ENCODE measurements at regions not wholly inside any gene's neighbourhood (a gene's known extent, or its start where the extent isn't known, plus 50 kb on each side); places are given as distances from the start of the nearest gene placed in this dataset.
"Not testable (repeated sequence)": the region's sequence is repeated elsewhere in the genome, so short reads cannot be mapped to it uniquely, and the experiment has no call there.

DNA sequence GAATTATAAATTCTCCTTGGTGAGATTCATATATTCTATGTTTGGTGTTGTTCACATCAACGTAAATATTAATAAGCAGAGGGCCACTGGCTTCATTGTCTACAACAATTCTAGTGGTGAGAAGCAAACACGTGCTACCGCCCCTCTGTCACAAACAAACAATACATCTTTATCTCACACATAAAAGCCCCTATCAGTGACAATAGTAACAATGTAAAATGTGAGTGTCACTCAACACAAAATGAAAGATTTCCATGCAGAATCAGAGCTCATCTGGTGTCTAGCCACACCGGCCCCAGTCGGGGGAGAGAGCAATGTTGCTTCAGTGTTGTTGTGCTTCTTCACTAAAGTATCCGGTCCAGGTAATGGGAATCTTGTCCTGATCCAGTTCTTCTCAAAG, 932.6 kb downstream of the SOCS6 start:
- no peak for DNase-seq

- DNase-seq, result not testable (repeated sequence)
Measured at GRCh38 chr18:71212739-71213138, 923.9 kb downstream of the SOCS6 start.

GRCh38 chr18:71212222-71212621, 923.4 kb downstream of the SOCS6 start:
- DNase-seq, result no peak

- no peak for DNase-seq
Measured at GRCh38 chr18:71209944-71210343, 921.1 kb downstream of the SOCS6 start.

DNA sequence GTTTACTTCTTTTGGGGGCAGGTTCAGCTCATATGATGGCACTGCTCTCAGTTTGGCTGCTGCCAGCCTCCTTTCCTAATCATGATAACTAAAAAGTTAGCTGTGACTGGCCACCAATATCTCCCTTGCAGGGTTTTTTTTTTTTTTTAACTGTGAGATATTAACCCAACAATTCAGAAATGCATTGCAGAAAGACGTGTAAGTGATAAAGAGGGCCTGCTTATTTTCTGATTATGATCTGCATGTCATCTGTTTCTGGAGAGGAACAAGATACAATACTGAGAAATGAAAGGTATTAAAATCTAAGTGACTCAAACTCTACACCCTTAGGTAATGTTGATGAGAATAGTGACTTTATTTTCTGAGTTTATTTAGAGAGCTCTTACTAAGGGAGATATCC, 905.6 kb downstream of the SOCS6 start:
- DNase-seq, result no peak

GRCh38 chr18:71189581-71189980, 900.7 kb downstream of the SOCS6 start:
- no peak for DNase-seq

GRCh38 chr18:71168557-71169145, 879.8 kb downstream of the SOCS6 start:
- DNase-seq, result no peak

DNA sequence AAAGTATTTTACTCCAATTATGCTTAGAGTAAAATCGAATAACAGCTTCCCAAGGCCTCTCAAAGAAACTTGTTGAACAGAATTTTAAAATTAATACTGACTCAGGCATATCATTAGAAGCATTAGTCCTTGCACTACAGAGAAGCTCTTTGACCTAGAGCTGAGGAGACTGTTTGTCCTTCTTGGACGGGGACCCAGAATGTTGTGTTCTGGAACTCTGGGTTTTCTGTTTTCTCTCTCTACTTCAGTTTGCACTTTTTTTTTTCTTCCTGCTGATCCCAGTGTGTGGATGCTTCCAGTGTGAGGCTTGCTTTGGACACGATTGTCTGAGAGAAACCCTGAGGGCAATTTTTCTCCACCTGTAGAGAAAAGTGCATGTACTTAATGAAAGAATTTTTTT, 847.6 kb downstream of the SOCS6 start:
- no peak for DNase-seq

GRCh38 chr18:71134122-71134521, 845.3 kb downstream of the SOCS6 start:
- no peak for DNase-seq

GRCh38 chr18:71131918-71132317, 843.1 kb downstream of the SOCS6 start:
- no peak for DNase-seq

GRCh38 chr18:71130351-71130750, 841.5 kb downstream of the SOCS6 start:
- DNase-seq, result no peak

- no peak for DNase-seq
Measured at GRCh38 chr18:71125581-71125980, 836.7 kb downstream of the SOCS6 start.

DNA sequence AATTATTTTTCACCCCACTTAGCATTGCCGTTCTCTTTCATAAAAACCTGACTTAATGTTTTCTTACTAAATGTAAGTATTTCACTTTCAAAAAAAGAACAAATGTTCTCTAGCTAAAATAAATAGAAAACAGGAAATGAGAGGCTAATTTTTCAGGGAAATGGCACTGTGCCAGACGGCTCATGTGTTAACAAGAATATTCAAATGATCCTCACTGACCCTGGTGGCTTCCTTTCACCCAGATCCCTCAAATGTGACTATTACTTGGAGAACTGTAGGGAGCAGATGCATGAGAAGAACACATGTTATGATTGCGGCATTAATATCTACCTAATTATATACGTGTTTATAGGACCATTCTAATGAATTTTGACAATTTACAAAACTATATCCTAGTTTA, 827.7 kb downstream of the SOCS6 start:
- no peak for DNase-seq

GRCh38 chr18:71115261-71115660, 826.4 kb downstream of the SOCS6 start:
- no peak for DNase-seq

DNA sequence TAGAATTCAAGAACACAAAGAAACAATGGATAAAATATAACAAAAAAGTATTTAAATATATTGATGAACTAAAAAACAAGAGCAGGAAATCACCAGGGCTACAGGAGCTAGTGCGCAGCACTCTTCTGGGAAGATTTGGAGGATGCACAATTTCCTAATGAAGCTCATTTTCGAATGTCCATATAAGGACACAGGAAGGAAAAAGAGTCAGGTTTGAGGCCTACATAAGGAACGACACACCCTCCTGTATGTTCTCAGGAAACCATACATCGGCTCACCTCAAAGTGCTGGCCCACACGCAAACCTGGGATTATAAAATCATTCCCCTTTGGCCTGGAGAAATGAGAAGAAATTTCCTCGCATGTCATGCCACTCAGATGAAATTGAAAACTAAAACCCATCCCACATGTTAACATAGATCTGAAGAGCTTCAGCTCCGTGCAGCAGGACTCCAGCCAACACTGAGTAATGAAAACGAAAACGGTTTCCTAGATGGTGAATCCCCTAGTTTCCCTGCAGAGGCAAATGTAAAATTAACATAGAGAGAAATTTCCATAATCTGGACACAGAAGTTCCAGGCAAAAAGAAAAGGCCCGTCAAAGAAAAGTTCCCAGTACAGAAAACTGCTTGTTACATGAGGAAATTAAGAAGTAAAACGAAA, 825.8 kb downstream of the SOCS6 start:
- DNase-seq, result no peak

DNA sequence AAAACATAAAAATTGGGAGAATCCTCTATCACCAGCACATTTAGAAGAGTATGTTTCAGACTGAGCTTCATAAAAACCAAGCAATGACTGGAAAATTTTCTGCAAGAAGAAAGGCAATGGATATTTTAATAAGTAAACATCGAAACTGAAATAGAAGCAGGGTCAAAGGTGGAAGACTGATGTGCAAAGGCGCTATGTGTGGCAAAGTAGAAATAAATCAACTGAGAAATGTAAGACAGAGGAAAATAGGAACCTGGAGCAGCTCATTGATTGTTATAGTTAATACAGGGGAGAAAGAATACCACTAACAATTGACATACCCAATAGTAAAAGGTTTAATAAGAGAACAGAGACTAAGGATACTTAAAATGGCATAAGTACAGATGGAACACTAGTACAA, 818.4 kb downstream of the SOCS6 start:
- no peak for DNase-seq

DNA sequence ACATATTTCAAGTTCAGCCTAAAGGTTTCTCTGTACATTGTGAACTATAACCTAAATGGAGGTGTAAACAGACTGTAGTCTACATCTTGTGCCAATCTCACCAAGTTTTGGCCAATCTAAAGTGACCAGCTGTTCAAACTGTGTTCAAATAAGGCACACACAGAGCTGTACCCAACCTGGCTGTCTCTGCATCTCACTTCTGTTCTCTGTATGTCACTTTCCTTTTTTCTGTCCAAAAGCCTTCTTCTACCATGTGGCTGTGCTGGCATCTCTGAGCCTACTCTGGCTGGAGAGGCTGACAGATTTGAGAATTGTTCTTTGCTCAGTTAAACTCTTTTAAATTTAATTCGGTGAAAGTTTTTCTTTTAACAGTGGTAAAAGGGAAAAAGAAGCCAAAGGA, 817.9 kb downstream of the SOCS6 start:
- DNase-seq, result no peak

GRCh38 chr18:71105994-71106546, 817.2 kb downstream of the SOCS6 start:
- DNase-seq, result no peak

DNA sequence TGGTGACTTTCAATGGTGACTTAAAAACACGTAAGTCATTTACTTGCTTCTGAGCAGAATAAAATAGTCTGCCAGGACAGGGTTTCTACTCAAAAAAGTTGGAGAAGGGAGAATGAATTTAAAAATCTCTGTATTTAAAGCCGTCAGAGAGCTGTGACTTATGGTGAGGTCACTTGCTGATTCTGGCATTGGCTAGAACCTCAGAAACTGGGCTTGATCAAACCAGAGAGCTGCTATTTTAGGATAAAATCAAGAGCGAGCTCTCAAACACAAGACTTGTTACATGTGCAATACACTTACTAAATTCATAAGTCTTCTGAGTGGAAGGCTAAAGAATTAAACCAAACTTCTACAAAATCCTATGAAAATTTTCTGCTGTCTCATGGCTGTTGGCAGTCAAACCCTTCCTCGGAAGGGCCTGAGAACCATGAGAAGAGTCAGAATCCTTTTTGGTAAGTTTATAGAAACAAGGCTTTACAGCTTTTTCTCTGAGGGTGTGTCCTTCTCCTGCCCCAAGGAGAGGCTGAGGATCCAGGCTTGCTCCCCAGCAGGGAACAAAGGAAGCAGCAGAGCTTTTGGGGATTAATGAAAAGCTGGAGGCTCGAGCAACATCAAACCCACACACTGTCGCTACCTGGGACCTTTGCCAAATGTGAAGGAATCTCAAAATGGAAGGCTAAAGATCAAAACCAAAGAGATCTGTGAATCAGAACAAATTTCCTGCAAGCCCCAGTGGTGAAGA, 816.4 kb downstream of the SOCS6 start:
- DNase-seq, result no peak

DNA sequence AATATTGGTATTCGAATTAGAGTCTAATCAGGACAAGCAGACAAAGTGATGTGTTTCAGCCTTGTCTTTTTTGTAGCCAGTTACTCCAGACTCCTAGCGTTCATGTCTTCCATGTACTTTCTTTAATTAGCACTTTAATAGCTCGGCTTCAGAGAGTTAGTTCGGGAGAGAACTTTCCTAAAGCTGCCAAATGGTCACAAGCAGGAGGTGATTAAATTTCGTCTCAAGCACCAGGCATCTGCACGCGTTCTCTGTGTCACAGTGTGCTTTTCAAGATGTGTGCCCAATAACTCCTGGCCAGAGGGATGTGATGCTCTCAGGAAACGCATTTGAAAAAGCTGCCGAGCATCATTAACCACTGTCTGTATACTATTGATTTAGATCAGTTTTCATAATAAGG, 790.8 kb downstream of the SOCS6 start:
- DNase-seq, result no peak

DNA sequence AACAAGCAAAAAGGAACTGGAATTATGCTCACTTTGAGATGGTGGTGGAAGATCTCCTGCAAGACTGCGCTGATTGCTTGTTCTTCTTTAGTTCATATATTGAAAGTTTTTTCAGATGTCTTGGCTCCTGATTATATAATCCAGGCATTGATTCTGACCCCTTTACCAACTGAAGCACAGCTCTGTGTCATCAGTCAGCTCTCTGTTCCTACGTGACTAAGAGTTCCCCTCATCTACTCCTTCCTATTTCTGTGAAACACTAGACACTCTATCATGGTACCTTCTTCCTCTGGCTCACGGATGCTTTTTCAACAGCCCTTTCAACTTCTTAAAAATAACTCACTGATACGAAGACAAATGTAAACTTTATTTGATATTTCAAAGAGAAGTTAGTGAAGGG, 788.6 kb downstream of the SOCS6 start:
- no peak for DNase-seq

- no peak for DNase-seq
Measured at GRCh38 chr18:71075147-71075546, 786.3 kb downstream of the SOCS6 start.

GRCh38 chr18:71068338-71068737, 779.5 kb downstream of the SOCS6 start:
- no peak for DNase-seq

Data from left kidney (tissue), 1 donor.